ENCODE measurements at regions not wholly inside any gene's neighbourhood (a gene's known extent, or its start where the extent isn't known, plus 50 kb on each side); places are given as distances from the start of the nearest gene placed in this dataset.
"Not testable (repeated sequence)": the region's sequence is repeated elsewhere in the genome, so short reads cannot be mapped to it uniquely, and the experiment has no call there.

DNA sequence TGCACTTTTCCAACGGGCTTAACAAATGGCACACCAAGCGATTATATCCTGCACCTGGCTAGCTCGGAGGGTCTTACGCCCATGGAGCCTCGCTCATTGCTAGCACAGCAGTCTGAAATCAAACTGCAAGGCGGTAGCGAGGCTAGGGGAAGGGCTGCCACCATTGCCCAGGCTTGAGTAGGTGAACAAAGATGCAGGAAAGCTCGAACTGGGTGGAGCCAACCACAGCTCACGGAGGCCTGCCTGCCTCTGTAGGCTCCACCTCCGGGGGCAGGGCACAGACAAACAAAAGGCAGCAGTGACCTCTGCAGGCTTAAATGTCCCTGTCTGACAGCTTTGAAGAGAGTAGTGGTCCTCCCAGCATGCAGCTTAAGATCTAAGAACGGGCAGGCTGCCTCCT is 365.4 kb downstream of the MMUT start:
- H3K9me3 ChIP-seq (ENCODE audit: low read length); H2AFZ ChIP-seq (ENCODE audit: low read length); CTCF ChIA-PET (ENCODE audit: low intra/inter-chr PET ratio, low total read pairs); POLR2A ChIA-PET; H3K79me2 ChIP-seq (ENCODE audit: insufficient read depth, low read length); H4K20me1 ChIP-seq (ENCODE audit: insufficient read depth, low read length); H3K9ac ChIP-seq (ENCODE audit: insufficient read depth, low read depth, low read length); H3K4me1 ChIP-seq (ENCODE audit: insufficient read depth, low read length); H3K27me3 ChIP-seq (ENCODE audit: control insufficient read depth in 1 of 2, insufficient read depth in 2 of 2, low read length in 2 of 2); H3K36me3 ChIP-seq (replicated peaks in 1 of 2; ENCODE audit: control insufficient read depth in 1 of 2, insufficient read depth in 2 of 2, low read length in 2 of 2); FAIRE-seq; H3K4me3 ChIP-seq (replicated peaks in 1 of 3; ENCODE audit: insufficient read depth in 1 of 3, low read depth in 2 of 3, low read length in 3 of 3); intact Hi-C loops (cut with micrococcal nuclease; ENCODE audit: unreplicated experiment); BruUV-seq (replicated peaks); H3K27ac ChIP-seq (ENCODE audit: extremely low read length, insufficient read depth, low read length); in situ Hi-C loops (cut with HindIII; ENCODE audit: extremely low pct_ligation_motif_present, low pct_unique_long_range_greater_than_20kb): not testable (repeated sequence)
- 36% methylated on average over 11 of the region's 11 CpGs for WGBS (ENCODE audit: low lambda C conversion rate)
- H3K4me2 ChIP-seq (ENCODE audit: low read depth, low read length) = 0 out of 2 replicates have a peak overlapping the region, but pooled peaks have one; percentile 18
- ATAC-seq (peak; percentile 45; the same call in 2 of the 3 replicates), DNase-seq (ENCODE audit: low spot score) (peak; percentile 13)
- peak; percentile 48 for TF ChIP-seq STAG1 (CRISPR knock-in tag; IDR thresholded peaks at IDR 0.05)
- peak; percentile 22; the same call in 1 of the 2 replicates for TF ChIP-seq ZMYM4 (CRISPR knock-in tag; IDR thresholded peaks at IDR 0.05)
- TF ChIP-seq, protein P1, sequence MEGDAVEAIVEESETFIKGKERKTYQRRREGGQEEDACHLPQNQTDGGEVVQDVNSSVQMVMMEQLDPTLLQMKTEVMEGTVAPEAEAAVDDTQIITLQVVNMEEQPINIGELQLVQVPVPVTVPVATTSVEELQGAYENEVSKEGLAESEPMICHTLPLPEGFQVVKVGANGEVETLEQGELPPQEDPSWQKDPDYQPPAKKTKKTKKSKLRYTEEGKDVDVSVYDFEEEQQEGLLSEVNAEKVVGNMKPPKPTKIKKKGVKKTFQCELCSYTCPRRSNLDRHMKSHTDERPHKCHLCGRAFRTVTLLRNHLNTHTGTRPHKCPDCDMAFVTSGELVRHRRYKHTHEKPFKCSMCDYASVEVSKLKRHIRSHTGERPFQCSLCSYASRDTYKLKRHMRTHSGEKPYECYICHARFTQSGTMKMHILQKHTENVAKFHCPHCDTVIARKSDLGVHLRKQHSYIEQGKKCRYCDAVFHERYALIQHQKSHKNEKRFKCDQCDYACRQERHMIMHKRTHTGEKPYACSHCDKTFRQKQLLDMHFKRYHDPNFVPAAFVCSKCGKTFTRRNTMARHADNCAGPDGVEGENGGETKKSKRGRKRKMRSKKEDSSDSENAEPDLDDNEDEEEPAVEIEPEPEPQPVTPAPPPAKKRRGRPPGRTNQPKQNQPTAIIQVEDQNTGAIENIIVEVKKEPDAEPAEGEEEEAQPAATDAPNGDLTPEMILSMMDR (CRISPR knock-in tag; IDR thresholded peaks at IDR 0.05) = peak; percentile 57

DNA sequence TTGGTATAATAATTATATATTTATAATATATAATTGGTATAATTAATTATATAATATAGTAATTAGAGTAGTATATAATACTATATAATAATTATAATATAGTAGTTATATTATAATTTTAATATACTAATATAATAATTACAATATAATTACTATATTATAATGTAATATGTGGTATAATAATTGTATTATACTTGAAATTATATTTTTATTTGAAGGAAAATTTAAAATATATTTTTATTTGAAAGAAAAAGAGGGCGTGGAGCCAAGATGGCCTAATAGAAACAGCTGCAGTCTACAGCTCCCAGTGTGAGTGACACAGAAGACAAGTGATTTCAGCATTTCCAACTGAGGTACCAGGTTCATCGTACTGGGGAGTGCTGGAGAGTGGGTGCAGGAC is 365.9 kb downstream of the MMUT start:
- no peak for DNase-seq (ENCODE audit: low spot score)
- WGBS (ENCODE audit: low lambda C conversion rate) = 31% methylated on average over 2 of the region's 2 CpGs
- no peaks in the 10 kb centered on the region for H4K20me1 ChIP-seq (ENCODE audit: insufficient read depth, low read length)
- in situ Hi-C loops (cut with HindIII; ENCODE audit: extremely low pct_ligation_motif_present, low pct_unique_long_range_greater_than_20kb) = no loop called here
- H3K4me3 ChIP-seq (replicated peaks in 1 of 3; ENCODE audit: insufficient read depth in 1 of 3, low read depth in 2 of 3, low read length in 3 of 3) = no peak overlapping the region
- no peak overlapping the region for H3K4me2 ChIP-seq (ENCODE audit: low read depth, low read length)
- ATAC-seq = no peak
- H3K27ac ChIP-seq (ENCODE audit: extremely low read length, insufficient read depth, low read length) = no peak overlapping the region
- no peaks in the 10 kb centered on the region for H3K4me1 ChIP-seq (ENCODE audit: insufficient read depth, low read length)
- FAIRE-seq = no peak
- no peak overlapping the region for H2AFZ ChIP-seq (ENCODE audit: low read length)
- no peaks in the 10 kb centered on the region for H3K79me2 ChIP-seq (ENCODE audit: insufficient read depth, low read length)
- intact Hi-C loops (cut with micrococcal nuclease; ENCODE audit: unreplicated experiment) = no loop called here
- H3K9me3 ChIP-seq (ENCODE audit: low read length) = no peaks in the 10 kb centered on the region
- ChIA-PET CTCF (ENCODE audit: low intra/inter-chr PET ratio, low total read pairs) (no interaction called here), POLR2A (no interaction called here)
- BruUV-seq (replicated peaks) = no TSS peak
- no peak overlapping the region for H3K9ac ChIP-seq (ENCODE audit: insufficient read depth, low read depth, low read length)
- no peaks in the 10 kb centered on the region for H3K36me3 ChIP-seq (replicated peaks in 1 of 2; ENCODE audit: control insufficient read depth in 1 of 2, insufficient read depth in 2 of 2, low read length in 2 of 2)
- no peaks in the 10 kb centered on the region for H3K27me3 ChIP-seq (ENCODE audit: control insufficient read depth in 1 of 2, insufficient read depth in 2 of 2, low read length in 2 of 2)
- no peak for TF ChIP-seq ZNF720 (CRISPR knock-in tag; IDR thresholded peaks at IDR 0.05)
- no peak for TF ChIP-seq ZNF253 (CRISPR knock-in tag; IDR thresholded peaks at IDR 0.05; ENCODE audit: borderline replicate concordance)
- TF ChIP-seq RFXANK (CRISPR knock-in tag; IDR thresholded peaks at IDR 0.05) = no peak
- TF ChIP-seq, protein P2, sequence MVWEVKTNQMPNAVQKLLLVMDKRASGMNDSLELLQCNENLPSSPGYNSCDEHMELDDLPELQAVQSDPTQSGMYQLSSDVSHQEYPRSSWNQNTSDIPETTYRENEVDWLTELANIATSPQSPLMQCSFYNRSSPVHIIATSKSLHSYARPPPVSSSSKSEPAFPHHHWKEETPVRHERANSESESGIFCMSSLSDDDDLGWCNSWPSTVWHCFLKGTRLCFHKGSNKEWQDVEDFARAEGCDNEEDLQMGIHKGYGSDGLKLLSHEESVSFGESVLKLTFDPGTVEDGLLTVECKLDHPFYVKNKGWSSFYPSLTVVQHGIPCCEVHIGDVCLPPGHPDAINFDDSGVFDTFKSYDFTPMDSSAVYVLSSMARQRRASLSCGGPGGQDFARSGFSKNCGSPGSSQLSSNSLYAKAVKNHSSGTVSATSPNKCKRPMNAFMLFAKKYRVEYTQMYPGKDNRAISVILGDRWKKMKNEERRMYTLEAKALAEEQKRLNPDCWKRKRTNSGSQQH (CRISPR knock-in tag; IDR thresholded peaks at IDR 0.05; ENCODE audit: low read depth) = no peak
- TF ChIP-seq ZNF558 (CRISPR knock-in tag; IDR thresholded peaks at IDR 0.05; ENCODE audit: borderline replicate concordance) = no peak
- TF ChIP-seq ZZZ3 (CRISPR knock-in tag; IDR thresholded peaks at IDR 0.05; ENCODE audit: borderline replicate concordance) = no peak
- TF ChIP-seq MAFG (CRISPR knock-in tag; IDR thresholded peaks at IDR 0.05) = no peak
- no peak for TF ChIP-seq NR2C2 (CRISPR knock-in tag; IDR thresholded peaks at IDR 0.05; ENCODE audit: borderline replicate concordance)
- no peak for TF ChIP-seq ZNF136 (CRISPR knock-in tag; IDR thresholded peaks at IDR 0.05; ENCODE audit: low read depth)
- TF ChIP-seq, protein P3, sequence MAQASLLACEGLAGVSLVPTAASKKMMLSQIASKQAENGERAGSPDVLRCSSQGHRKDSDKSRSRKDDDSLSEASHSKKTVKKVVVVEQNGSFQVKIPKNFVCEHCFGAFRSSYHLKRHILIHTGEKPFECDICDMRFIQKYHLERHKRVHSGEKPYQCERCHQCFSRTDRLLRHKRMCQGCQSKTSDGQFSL (CRISPR knock-in tag; IDR thresholded peaks at IDR 0.05) = no peak
- TF ChIP-seq MAFF (IDR thresholded peaks at IDR 0.05; ENCODE audit: low read depth, low read length) = no peak
- no peak for TF ChIP-seq STAG1 (CRISPR knock-in tag; IDR thresholded peaks at IDR 0.05)
- TF ChIP-seq, protein P4, sequence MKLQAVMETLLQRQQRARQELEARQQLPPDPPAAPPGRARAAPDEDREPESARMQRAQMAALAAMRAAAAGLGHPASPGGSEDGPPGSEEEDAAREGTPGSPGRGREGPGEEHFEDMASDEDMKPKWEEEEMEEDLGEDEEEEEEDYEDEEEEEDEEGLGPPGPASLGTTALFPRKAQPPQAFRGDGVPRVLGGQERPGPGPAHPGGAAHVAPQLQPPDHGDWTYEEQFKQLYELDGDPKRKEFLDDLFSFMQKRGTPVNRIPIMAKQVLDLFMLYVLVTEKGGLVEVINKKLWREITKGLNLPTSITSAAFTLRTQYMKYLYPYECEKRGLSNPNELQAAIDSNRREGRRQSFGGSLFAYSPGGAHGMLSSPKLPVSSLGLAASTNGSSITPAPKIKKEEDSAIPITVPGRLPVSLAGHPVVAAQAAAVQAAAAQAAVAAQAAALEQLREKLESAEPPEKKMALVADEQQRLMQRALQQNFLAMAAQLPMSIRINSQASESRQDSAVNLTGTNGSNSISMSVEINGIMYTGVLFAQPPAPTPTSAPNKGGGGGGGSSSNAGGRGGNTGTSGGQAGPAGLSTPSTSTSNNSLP (IDR thresholded peaks at IDR 0.05; ENCODE audit: low read depth, low read length) = no peak
